Fibroblast of skin of back (primary cell): ENCODE measurements at regions not wholly inside any gene's neighbourhood (a gene's known extent, or its start where the extent isn't known, plus 50 kb on each side); places are given as distances from the start of the nearest gene placed in this dataset.
"Not testable (repeated sequence)": the region's sequence is repeated elsewhere in the genome, so short reads cannot be mapped to it uniquely, and the experiment has no call there.

Experiments
- DNase-seq: peaks from one replicate; pipeline ENCODE4 v3.0.0-alpha.2; 2013

GRCh38 chr7:89621925-89622641, 532.2 kb upstream of the STEAP1 start:
- DNase-seq, result no peak

- peak; percentile 53 for DNase-seq
These were observed 531.1 kb upstream of the STEAP1 start for GRCh38 chr7:89623018-89623672.

GRCh38 chr7:89624155-89624554, 530.1 kb upstream of the STEAP1 start:
- DNase-seq, result not testable (repeated sequence)

GRCh38 chr7:89648509-89648908, 505.8 kb upstream of the STEAP1 start:
- DNase-seq, result no peak

GRCh38 chr7:89655946-89656345, 498.3 kb upstream of the STEAP1 start:
- DNase-seq, result no peak

- DNase-seq, result no peak
These were observed 492.4 kb upstream of the STEAP1 start for GRCh38 chr7:89661876-89662275.

- DNase-seq, result peak; percentile 6
These were observed 488.0 kb upstream of the STEAP1 start for GRCh38 chr7:89666136-89666835.

- DNase-seq, result peak; percentile 2
These were observed 474.1 kb upstream of the STEAP1 start for GRCh38 chr7:89680161-89680560.

- DNase-seq, result no peak
These were observed 472.8 kb upstream of the STEAP1 start for GRCh38 chr7:89681448-89681847.

GRCh38 chr7:89685287-89685686, 469.0 kb upstream of the STEAP1 start:
- no peak for DNase-seq

- no peak for DNase-seq
These were observed 467.1 kb upstream of the STEAP1 start for GRCh38 chr7:89687211-89687610.

- no peak for DNase-seq
These were observed 459.0 kb upstream of the STEAP1 start for GRCh38 chr7:89695241-89695640.

GRCh38 chr7:89714131-89714530, 440.1 kb upstream of the STEAP1 start:
- no peak for DNase-seq

- DNase-seq, result not testable (repeated sequence)
These were observed 435.3 kb upstream of the STEAP1 start for GRCh38 chr7:89718941-89719340.

GRCh38 chr7:89728481-89728880, 425.8 kb upstream of the STEAP1 start:
- no peak for DNase-seq

- DNase-seq, result no peak
These were observed 422.4 kb upstream of the STEAP1 start for GRCh38 chr7:89731751-89732445.

- DNase-seq, result no peak
These were observed 415.7 kb upstream of the STEAP1 start for GRCh38 chr7:89738549-89738948.

- no peak for DNase-seq
These were observed 396.4 kb upstream of the STEAP1 start for GRCh38 chr7:89757910-89758309.

GRCh38 chr7:89760690-89761089, 393.6 kb upstream of the STEAP1 start:
- DNase-seq, result no peak

- DNase-seq, result no peak
These were observed 393.1 kb upstream of the STEAP1 start for GRCh38 chr7:89761173-89761572.

- DNase-seq, result no peak
These were observed 384.1 kb upstream of the STEAP1 start for GRCh38 chr7:89770161-89770560.

- no peak for DNase-seq
These were observed 383.1 kb upstream of the STEAP1 start for GRCh38 chr7:89771003-89771636.

GRCh38 chr7:89772276-89772675, 382.0 kb upstream of the STEAP1 start:
- no peak for DNase-seq
